Stomach (tissue), 8 donors: ENCODE measurements at regions not wholly inside any gene's neighbourhood (a gene's known extent, or its start where the extent isn't known, plus 50 kb on each side); places are given as distances from the start of the nearest gene placed in this dataset.

ENCODE experiments used
- DNase-seq, 2 donors: peaks; one replicate each; pipeline versions ENCODE4 v3.0.0 to v3.0.0-alpha.2; 2013 to 2019
- H3K27ac ChIP-seq, 5 donors: fragments of 200-600 bp in 4 of 5; sonication (generic) in 4 of 5; one replicate each; pipeline ENCODE4 v1.5.1; 2013 to 2019; ENCODE audit warnings: mild to moderate bottlenecking in 1 of 5, moderate library complexity in 1 of 5
- H3K27me3 ChIP-seq, 3 donors: fragments of 200-600 bp; sonication (generic); one replicate each; pipeline ENCODE4 v1.5.1; 2017 to 2019; ENCODE audit warnings: mixed run types in 1 of 3
- H3K36me3 ChIP-seq, 4 donors: fragments of 200-600 bp; sonication (generic); 1 replicate in 3 of 4; 2 replicates in 1 of 4; pipeline ENCODE4 v1.5.1; 2016 to 2019
- H3K4me1 ChIP-seq, 4 donors: fragments of 200-600 bp; sonication (generic); one replicate each; pipeline ENCODE4 v1.5.1; 2016 to 2019
- H3K4me3 ChIP-seq, 4 donors: fragments of 200-600 bp; sonication (generic) in 3 of 4; one replicate each; pipeline ENCODE4 v1.5.1; 2016 to 2019; ENCODE audit warnings: mild to moderate bottlenecking in 1 of 4
- H3K9me3 ChIP-seq, 4 donors: fragments of 200-600 bp; sonication (generic); one replicate each; pipeline ENCODE4 v1.5.1; 2016 to 2019
- CTCF ChIP-seq, 7 experiments: fragments of 450-650 bp in 4 of 7; fragments of 200-600 bp in 3 of 7; sonication (generic) in 3 of 7; IDR thresholded peaks; one replicate each; pipeline ENCODE4 v1.5.1; 2016 to 2019; ENCODE audit warnings: antibody characterized with exemption in 7 of 7, control low read depth in 2 of 7, mild to moderate bottlenecking in 1 of 7
- EP300 ChIP-seq: sonication (generic); formaldehyde crosslinking; IDR thresholded peaks from one replicate; pipeline ENCODE4 v1.6.1; 2017; ENCODE audit warnings: antibody characterized with exemption
- POLR2A ChIP-seq, 4 donors: fragments of 450-650 bp; IDR thresholded peaks; one replicate each; pipeline ENCODE4 v1.6.1; 2016; ENCODE audit warnings: antibody characterized with exemption in 4 of 4, control low read depth in 2 of 4, mild to moderate bottlenecking in 1 of 4, moderate library complexity in 1 of 4
- POLR2AphosphoS5 ChIP-seq, 3 donors: sonication (generic); formaldehyde crosslinking; IDR thresholded peaks; one replicate each; pipeline ENCODE4 v1.6.1; 2016; ENCODE audit warnings: antibody characterized with exemption in 3 of 3
- WGBS, 5 donors: extraction: QIAGEN DNeasy Blood & Tissue Kit in 3 of 5; methylation state at CpG; one replicate each; pipeline versions ENCODE4 v1.1.5 to v1.1.7; 2013 to 2018; 5-methylcytosine and 5-hydroxymethylcytosine counted together
- intact Hi-C: fragments of 100-400 bp; cut with DNase I; formaldehyde crosslinking; loops from one replicate; pipeline ENCODE4 v1.15.1; 2023; ENCODE audit warnings: low total_unique reads
- donor health status: healthy with polysubstance abuse.
- donor health status: Bipolar disorder and iron deficiency.
- donor health status: healthy.

GRCh38 chr2:158900345-158900744 lies 68.1 kb upstream of the TANC1 start:
- Histone ChIP-seq H3K9me3 (no peaks in the 10 kb centered on the region), H3K4me3 (no peak overlapping the region), H3K36me3 (no peaks in the 10 kb centered on the region), H3K4me1 (peaks cover 0 to 16% (median 2%) of the 10 kb centered on the region in 4 donors), H3K27me3 (no peaks in the 10 kb centered on the region), H3K27ac (no peak overlapping the region)
- 81 to 96% (median 88%) methylated on average over 4 to 8 of the region's 8 CpGs for WGBS, 5 donors
- intact Hi-C loops: loop anchor here (5.0 kb wide), 1 partner anchor 217 kb away; no protein-coding TSS in a partner anchor
- no peak for TF ChIP-seq POLR2AphosphoS5 (IDR thresholded peaks at IDR 0.05)
- no peak for TF ChIP-seq EP300
- no peak for TF ChIP-seq POLR2A (IDR thresholded peaks at IDR 0.05)
- TF ChIP-seq CTCF (IDR thresholded peaks at IDR 0.05): no peak
- no peak for DNase-seq

- no peak for DNase-seq
- intact Hi-C loops: loop anchor here (5.0 kb wide), 1 partner anchor 215 kb away; no protein-coding TSS in a partner anchor
- Histone ChIP-seq H3K36me3 (no peaks in the 10 kb centered on the region), H3K4me3 (no peak overlapping the region), H3K4me1 (peaks cover 0 to 22% (median 2%) of the 10 kb centered on the region in 4 donors), H3K27ac (no peak overlapping the region), H3K9me3 (no peaks in the 10 kb centered on the region), H3K27me3 (no peaks in the 10 kb centered on the region)
- WGBS, 5 donors: 92 to 96% (median 93%) methylated on average over 2 of the region's 2 CpGs
- TF ChIP-seq CTCF (IDR thresholded peaks at IDR 0.05) (no peak), POLR2A (IDR thresholded peaks at IDR 0.05) (no peak), EP300 (no peak), POLR2AphosphoS5 (IDR thresholded peaks at IDR 0.05) (no peak)
Observed at GRCh38 chr2:158902005-158902398, 66.4 kb upstream of the TANC1 start.

GRCh38 chr2:158903711-158904405 lies 64.6 kb upstream of the TANC1 start:
- DNase-seq: peak in 1 of 2 donors; percentile 22
- Histone ChIP-seq H3K27me3 (no peaks in the 10 kb centered on the region), H3K4me1 (peaks cover 0 to 22% (median 2%) of the 10 kb centered on the region in 4 donors), H3K9me3 (no peaks in the 10 kb centered on the region), H3K4me3 (no peak overlapping the region), H3K27ac (no peak overlapping the region), H3K36me3 (no peaks in the 10 kb centered on the region)
- TF ChIP-seq POLR2AphosphoS5 (IDR thresholded peaks at IDR 0.05) (no peak), POLR2A (IDR thresholded peaks at IDR 0.05) (no peak), EP300 (no peak), CTCF (IDR thresholded peaks at IDR 0.05) (no peak)
- WGBS, 5 donors: 42 to 61% (median 49%) methylated on average over 2 of the region's 2 CpGs
- intact Hi-C loops: loop anchor here (5.0 kb wide), 1 partner anchor 213 kb away; no protein-coding TSS in a partner anchor

GRCh38 chr2:158904627-158905177 lies 63.7 kb upstream of the TANC1 start:
- Histone ChIP-seq H3K4me1 (peaks cover 0 to 22% (median 2%) of the 10 kb centered on the region in 4 donors), H3K36me3 (no peaks in the 10 kb centered on the region), H3K27ac (no peak overlapping the region), H3K27me3 (no peaks in the 10 kb centered on the region), H3K4me3 (no peak overlapping the region), H3K9me3 (no peaks in the 10 kb centered on the region)
- intact Hi-C loops: loop anchor here (5.0 kb wide), 1 partner anchor 213 kb away; no protein-coding TSS in a partner anchor
- no peak for TF ChIP-seq POLR2A (IDR thresholded peaks at IDR 0.05)
- no peak for TF ChIP-seq EP300
- TF ChIP-seq CTCF (IDR thresholded peaks at IDR 0.05): no peak
- TF ChIP-seq POLR2AphosphoS5 (IDR thresholded peaks at IDR 0.05): no peak
- no peak for DNase-seq
- WGBS, 5 donors: 70 to 88% (median 81%) methylated on average over 1 of the region's 1 CpG
